Psoas muscle (tissue), 7 donors: ENCODE measurements at regions not wholly inside any gene's neighbourhood (a gene's known extent, or its start where the extent isn't known, plus 50 kb on each side); places are given as distances from the start of the nearest gene placed in this dataset.

Experiments
- ATAC-seq, 4 donors: fragments of 200-7000 bp; cut with Tn5 transposase; one replicate each; pipeline ENCODE4 v1.9.1; 2020; ENCODE audit warnings: moderate library complexity in 3 of 4, mild to moderate bottlenecking in 2 of 4
- DNase-seq, 2 donors: peaks; one replicate each; pipeline ENCODE4 v3.0.0-alpha.2; 2020
- H3K27ac ChIP-seq: fragments of 200-600 bp; one replicate; pipeline ENCODE4 v1.8.0; 2022
- H3K27me3 ChIP-seq, 3 donors: fragments of 200-600 bp in 1 of 3; one replicate each; pipeline versions ENCODE4 v1.6.1 to v1.8.0; 2013 to 2022; ENCODE audit warnings: low read length in 2 of 3, mild to moderate bottlenecking in 2 of 3, moderate library complexity in 1 of 3; ENCODE audit not compliant: insufficient read depth in 3 of 3
- H3K36me3 ChIP-seq, 2 donors: fragments of 200-600 bp in 1 of 2; one replicate each; pipeline versions ENCODE4 v1.6.1 to v1.8.0; 2013 to 2022; ENCODE audit warnings: low read depth in 1 of 2, mild to moderate bottlenecking in 1 of 2, moderate library complexity in 1 of 2; ENCODE audit not compliant: insufficient read depth in 1 of 2
- H3K4me1 ChIP-seq: fragments of 200-600 bp; one replicate; pipeline ENCODE4 v1.8.0; 2022
- H3K4me3 ChIP-seq: fragments of 200-600 bp; one replicate; pipeline ENCODE4 v1.8.0; 2022; ENCODE audit warnings: mild to moderate bottlenecking
- H3K9me3 ChIP-seq: fragments of 200-600 bp; one replicate; pipeline ENCODE4 v1.8.0; 2022
- CTCF ChIP-seq: fragments of 200-600 bp; IDR thresholded peaks from one replicate; pipeline ENCODE4 v1.8.0; 2022; ENCODE audit warnings: antibody characterized with exemption
- WGBS, 3 donors: extraction: QIAGEN DNeasy Blood & Tissue Kit; methylation state at CpG; one replicate each; pipeline versions ENCODE4 v1.1.6 to v1.1.7; 2013; 5-methylcytosine and 5-hydroxymethylcytosine counted together
- intact Hi-C, 2 donors: fragments of 100-400 bp; cut with DNase I; formaldehyde crosslinking; loops; one replicate each; pipeline versions ENCODE4 v1.11.0 to v1.14.2; 2022
- donor health status: healthy with polysubstance abuse.
- donor health status: DM: no; HTN: no; CAD: no; lungs with moderate emphysema.
- donor health status: Bipolar disorder and iron deficiency.
- donor health status: healthy.
- donor health status: DM: yes; HTN: yes; CAD: no.
- donor health status: DM: no; HTN: no; CAD: no.
- donor health status: DM: yes; HTN: yes; CAD: no.

GRCh38 chr16:79302731-79303130 is 297.8 kb downstream of the MAF start:
- intact Hi-C loops, result no loop called here
- 83 to 93% (median 85%) methylated on average over 7 of the region's 7 CpGs for whole genome bisulfite sequencing, 3 donors
- Histone ChIP-seq H3K4me3 (no peak overlapping the region), H3K36me3 (no peaks in the 10 kb centered on the region), H3K27ac (no peak overlapping the region), H3K4me1 (no peaks in the 10 kb centered on the region), H3K9me3 (no peaks in the 10 kb centered on the region), H3K27me3 (peaks cover 0 to 1% (median 0%) of the 10 kb centered on the region in 3 donors)
- TF ChIP-seq CTCF, result no peak
- ATAC-seq (no peak), DNase-seq (no peak)

- H3K4me3 ChIP-seq, result no peak overlapping the region
- no peak overlapping the region for H3K27ac ChIP-seq
- no peaks in the 10 kb centered on the region for H3K9me3 ChIP-seq
- intact Hi-C loops, result no loop called here
- H3K4me1 ChIP-seq, result no peaks in the 10 kb centered on the region
- H3K27me3 ChIP-seq, result peaks cover 0 to 1% (median 0%) of the 10 kb centered on the region in 3 donors
- 72 to 82% (median 77%) methylated on average over 12 of the region's 12 CpGs for WGBS, 3 donors
- no peak for DNase-seq
- TF ChIP-seq CTCF, result no peak
- H3K36me3 ChIP-seq, result no peaks in the 10 kb centered on the region
- no peak for ATAC-seq
These were observed 299.5 kb downstream of the MAF start for GRCh38 chr16:79301051-79301450.

- no peaks in the 10 kb centered on the region for H3K36me3 ChIP-seq
- H3K9me3 ChIP-seq, result no peaks in the 10 kb centered on the region
- no peak for DNase-seq
- no peak overlapping the region for H3K27ac ChIP-seq
- no peak for TF ChIP-seq CTCF
- peaks cover 0 to 1% (median 0%) of the 10 kb centered on the region in 3 donors for H3K27me3 ChIP-seq
- 90 to 93% (median 92%) methylated on average over 16 of the region's 16 CpGs for WGBS, 3 donors
- H3K4me1 ChIP-seq, result no peaks in the 10 kb centered on the region
- no peak for ATAC-seq
- H3K4me3 ChIP-seq, result no peak overlapping the region
- intact Hi-C loops, result no loop called here
These were observed 301.4 kb downstream of the MAF start for GRCh38 chr16:79298894-79299799.

GRCh38 chr16:79298476-79298875 is 302.1 kb downstream of the MAF start:
- peaks cover 0 to 1% (median 0%) of the 10 kb centered on the region in 3 donors for H3K27me3 ChIP-seq
- no peaks in the 10 kb centered on the region for H3K4me1 ChIP-seq
- H3K9me3 ChIP-seq, result no peaks in the 10 kb centered on the region
- intact Hi-C loops, result no loop called here
- 96 to 99% (median 99%) methylated on average over 7 of the region's 7 CpGs for WGBS, 3 donors
- no peak for DNase-seq
- no peak for TF ChIP-seq CTCF
- H3K36me3 ChIP-seq, result no peaks in the 10 kb centered on the region
- no peak for ATAC-seq
- H3K4me3 ChIP-seq, result no peak overlapping the region
- no peak overlapping the region for H3K27ac ChIP-seq
